ENCODE measurements at regions not wholly inside any gene's neighbourhood (a gene's known extent, or its start where the extent isn't known, plus 50 kb on each side); places are given as distances from the start of the nearest gene placed in this dataset.
"Not testable (repeated sequence)": the region's sequence is repeated elsewhere in the genome, so short reads cannot be mapped to it uniquely, and the experiment has no call there.

- not testable (repeated sequence) for TF ChIP-seq CTCF (IDR thresholded peaks at IDR 0.05; ENCODE audit: low read depth, low read length); EZH2phosphoT487 (IDR thresholded peaks at IDR 0.05; ENCODE audit: low read depth)
Measured at GRCh38 chr20:17861620-17862019, 107.0 kb downstream of the SNX5 start.
